ENCODE measurements at regions not wholly inside any gene's neighbourhood (a gene's known extent, or its start where the extent isn't known, plus 50 kb on each side); places are given as distances from the start of the nearest gene placed in this dataset.

- no peak for DNase-seq (ENCODE audit: low read depth)
- H3K4me3 ChIP-seq (ENCODE audit: low read depth, low read length), result no peak overlapping the region
- no peak for TF ChIP-seq POLR2A (IDR thresholded peaks at IDR 0.05; ENCODE audit: extremely low read depth, insufficient read length)
- TF ChIP-seq MYC (IDR thresholded peaks at IDR 0.05; ENCODE audit: low read depth, low read length), result no peak
- TF ChIP-seq CTCF (IDR thresholded peaks at IDR 0.05; ENCODE audit: low read depth, low read length), result no peak
- TF ChIP-seq MAX (IDR thresholded peaks at IDR 0.05; ENCODE audit: low read depth, low read length), result no peak
These were observed 59.1 kb upstream of the ADGRG2 start for GRCh38 chrX:19181345-19181744.

DNA sequence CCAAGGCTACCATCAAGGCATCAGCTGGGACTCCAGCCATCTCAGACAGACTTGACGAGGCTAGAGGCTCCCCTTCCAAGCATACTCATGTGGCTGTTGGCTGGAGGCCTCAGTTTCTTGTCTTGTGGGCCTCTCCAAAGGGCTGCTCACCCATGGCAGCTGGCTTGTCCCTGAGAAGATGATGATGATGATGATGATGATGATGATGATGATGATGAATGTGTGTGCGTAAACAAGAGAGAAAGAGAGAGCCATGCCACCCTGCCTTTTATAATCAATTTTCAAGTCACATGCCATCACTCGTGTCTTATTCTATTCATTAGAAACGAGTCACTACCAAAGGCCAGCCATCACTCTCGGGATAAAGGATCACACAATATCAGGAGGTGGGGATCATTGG, 60.5 kb upstream of the ADGRG2 start:
- TF ChIP-seq MYC (IDR thresholded peaks at IDR 0.05; ENCODE audit: low read depth, low read length) (no peak), MAX (IDR thresholded peaks at IDR 0.05; ENCODE audit: low read depth, low read length) (no peak), CTCF (IDR thresholded peaks at IDR 0.05; ENCODE audit: low read depth, low read length) (no peak), POLR2A (IDR thresholded peaks at IDR 0.05; ENCODE audit: extremely low read depth, insufficient read length) (no peak)
- DNase-seq (ENCODE audit: low read depth), result no peak
- H3K4me3 ChIP-seq (ENCODE audit: low read depth, low read length), result no peak overlapping the region

DNA sequence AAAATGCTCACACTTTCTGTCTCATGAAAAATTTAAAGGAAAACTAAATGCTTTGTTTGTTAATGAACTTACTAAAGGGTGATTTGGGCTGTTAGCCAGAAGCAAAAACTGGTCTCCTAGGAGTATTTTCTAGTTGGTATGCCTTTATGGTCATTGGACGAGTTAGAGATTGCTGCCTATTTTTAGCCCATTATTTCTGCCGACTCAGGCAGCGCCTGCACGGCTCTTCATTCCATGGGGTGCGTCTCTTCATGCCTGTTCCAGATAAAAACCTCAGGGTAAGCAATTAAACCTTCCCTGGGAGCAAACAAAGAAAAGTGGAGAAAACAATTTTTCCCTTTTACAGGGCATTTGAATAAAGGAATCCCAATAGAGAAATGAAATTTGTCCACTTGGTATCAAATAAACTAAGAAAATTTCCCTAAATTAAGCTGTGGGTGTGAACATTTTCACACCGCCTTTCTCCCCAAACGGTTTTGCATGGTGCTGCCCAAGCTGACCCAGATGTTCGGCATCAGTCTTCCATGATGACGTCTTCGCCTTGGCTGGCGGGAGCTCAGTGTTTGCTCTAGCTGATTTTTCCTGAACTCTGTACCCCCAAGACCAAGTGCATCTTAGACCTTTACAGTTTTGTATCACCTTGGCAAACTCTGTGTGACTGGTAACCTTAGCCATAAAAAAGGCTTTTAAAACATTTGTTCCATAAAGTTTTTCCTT, 61.7 kb upstream of the ADGRG2 start:
- no peak for TF ChIP-seq POLR2A (IDR thresholded peaks at IDR 0.05; ENCODE audit: extremely low read depth, insufficient read length)
- TF ChIP-seq MYC (IDR thresholded peaks at IDR 0.05; ENCODE audit: low read depth, low read length), result no peak
- no peak for TF ChIP-seq MAX (IDR thresholded peaks at IDR 0.05; ENCODE audit: low read depth, low read length)
- DNase-seq (ENCODE audit: low read depth), result no peak
- no peak overlapping the region for H3K4me3 ChIP-seq (ENCODE audit: low read depth, low read length)

- H3K4me3 ChIP-seq (ENCODE audit: low read depth, low read length), result no peak overlapping the region
- no peak for DNase-seq (ENCODE audit: low read depth)
- no peak for TF ChIP-seq MYC (IDR thresholded peaks at IDR 0.05; ENCODE audit: low read depth, low read length)
- TF ChIP-seq POLR2A (IDR thresholded peaks at IDR 0.05; ENCODE audit: extremely low read depth, insufficient read length), result no peak
- TF ChIP-seq CTCF (IDR thresholded peaks at IDR 0.05; ENCODE audit: low read depth, low read length), result no peak
- no peak for TF ChIP-seq MAX (IDR thresholded peaks at IDR 0.05; ENCODE audit: low read depth, low read length)
These were observed 66.3 kb upstream of the ADGRG2 start for GRCh38 chrX:19188566-19188965.

DNA sequence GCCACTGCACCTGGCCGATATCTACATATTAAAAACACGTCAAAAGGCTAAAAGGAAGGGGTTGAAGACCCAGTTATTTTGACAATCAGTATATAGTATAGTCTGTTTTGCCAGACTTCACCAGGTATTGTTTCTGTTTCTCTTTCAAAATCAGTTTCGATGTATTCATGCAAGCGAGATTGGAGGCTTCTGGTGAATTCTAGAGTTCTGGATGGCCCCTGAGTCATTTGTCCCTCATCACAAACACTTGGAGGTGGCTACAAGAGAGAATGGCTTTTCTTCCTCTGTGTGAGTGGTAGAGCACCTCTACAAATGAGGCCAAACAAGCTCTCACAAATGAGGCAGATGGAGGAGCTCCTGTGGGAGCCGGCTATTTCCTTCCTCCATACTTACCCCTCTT, 68.6 kb upstream of the ADGRG2 start:
- no peak overlapping the region for H3K4me3 ChIP-seq (ENCODE audit: low read depth, low read length)
- DNase-seq (ENCODE audit: low read depth), result no peak
- TF ChIP-seq CTCF (IDR thresholded peaks at IDR 0.05; ENCODE audit: low read depth, low read length) (no peak), MAX (IDR thresholded peaks at IDR 0.05; ENCODE audit: low read depth, low read length) (no peak), MYC (IDR thresholded peaks at IDR 0.05; ENCODE audit: low read depth, low read length) (no peak), POLR2A (IDR thresholded peaks at IDR 0.05; ENCODE audit: extremely low read depth, insufficient read length) (no peak)

- TF ChIP-seq MAX (IDR thresholded peaks at IDR 0.05; ENCODE audit: low read depth, low read length), result no peak
- no peak for TF ChIP-seq POLR2A (IDR thresholded peaks at IDR 0.05; ENCODE audit: extremely low read depth, insufficient read length)
- TF ChIP-seq MYC (IDR thresholded peaks at IDR 0.05; ENCODE audit: low read depth, low read length), result no peak
- TF ChIP-seq CTCF (IDR thresholded peaks at IDR 0.05; ENCODE audit: low read depth, low read length), result no peak
- H3K4me3 ChIP-seq (ENCODE audit: low read depth, low read length), result no peak overlapping the region
- no peak for DNase-seq (ENCODE audit: low read depth)
These were observed 71.3 kb upstream of the ADGRG2 start for GRCh38 chrX:19193565-19193964.
